ENCODE measurements at regions not wholly inside any gene's neighbourhood (a gene's known extent, or its start where the extent isn't known, plus 50 kb on each side); places are given as distances from the start of the nearest gene placed in this dataset.

GRCh38 chr1:226806988-226807387, 63.4 kb upstream of the PSEN2 start:
- H3K4me3 ChIP-seq (ENCODE audit: low read depth, low read length), result no peak overlapping the region
- DNase-seq (ENCODE audit: low read depth), result no peak
- TF ChIP-seq, protein P1, sequence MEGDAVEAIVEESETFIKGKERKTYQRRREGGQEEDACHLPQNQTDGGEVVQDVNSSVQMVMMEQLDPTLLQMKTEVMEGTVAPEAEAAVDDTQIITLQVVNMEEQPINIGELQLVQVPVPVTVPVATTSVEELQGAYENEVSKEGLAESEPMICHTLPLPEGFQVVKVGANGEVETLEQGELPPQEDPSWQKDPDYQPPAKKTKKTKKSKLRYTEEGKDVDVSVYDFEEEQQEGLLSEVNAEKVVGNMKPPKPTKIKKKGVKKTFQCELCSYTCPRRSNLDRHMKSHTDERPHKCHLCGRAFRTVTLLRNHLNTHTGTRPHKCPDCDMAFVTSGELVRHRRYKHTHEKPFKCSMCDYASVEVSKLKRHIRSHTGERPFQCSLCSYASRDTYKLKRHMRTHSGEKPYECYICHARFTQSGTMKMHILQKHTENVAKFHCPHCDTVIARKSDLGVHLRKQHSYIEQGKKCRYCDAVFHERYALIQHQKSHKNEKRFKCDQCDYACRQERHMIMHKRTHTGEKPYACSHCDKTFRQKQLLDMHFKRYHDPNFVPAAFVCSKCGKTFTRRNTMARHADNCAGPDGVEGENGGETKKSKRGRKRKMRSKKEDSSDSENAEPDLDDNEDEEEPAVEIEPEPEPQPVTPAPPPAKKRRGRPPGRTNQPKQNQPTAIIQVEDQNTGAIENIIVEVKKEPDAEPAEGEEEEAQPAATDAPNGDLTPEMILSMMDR (IDR thresholded peaks at IDR 0.05; ENCODE audit: insufficient read depth, low read length), result no peak

DNA sequence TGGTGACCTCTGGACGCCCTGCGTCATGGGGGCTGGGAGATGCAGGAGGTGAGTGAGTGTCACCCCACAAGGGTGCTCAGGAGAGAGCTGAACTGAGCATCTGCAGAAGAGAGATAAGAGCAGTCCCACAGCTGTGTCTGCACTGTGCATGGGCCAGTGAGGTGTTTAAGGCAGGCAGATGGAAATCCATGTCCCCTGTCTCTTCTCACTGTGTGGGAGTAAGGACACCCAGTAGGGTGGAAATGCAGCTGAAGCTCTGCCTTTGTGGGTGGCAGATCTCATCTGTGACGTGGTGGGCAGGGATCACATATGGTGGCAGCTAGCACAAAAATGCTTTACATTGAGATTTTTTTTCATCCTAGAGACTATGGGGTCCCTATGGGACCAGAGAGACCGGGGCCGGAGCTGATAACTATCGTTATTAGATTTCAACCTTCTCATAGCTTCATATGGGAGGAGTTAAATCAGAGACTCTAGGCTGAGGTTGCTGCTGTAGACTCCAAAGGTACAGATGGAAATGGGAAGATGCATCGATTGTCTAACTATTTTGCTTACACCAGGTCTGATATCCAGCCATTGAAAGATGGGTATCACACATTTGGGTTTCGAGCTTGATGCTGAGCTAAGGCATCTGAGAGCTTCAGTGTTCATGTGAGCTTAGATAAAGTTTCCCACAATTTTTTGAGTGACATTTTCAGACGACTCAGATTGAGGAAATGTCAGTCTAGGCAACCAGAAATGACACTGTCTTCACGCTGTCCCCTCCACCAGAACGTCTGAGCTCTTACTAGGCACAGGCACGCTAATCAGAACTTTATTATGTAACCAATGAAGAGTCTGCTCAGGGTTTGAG, 65.3 kb upstream of the PSEN2 start:
- DNase-seq (ENCODE audit: low read depth), result no peak
- TF ChIP-seq, protein P1 (IDR thresholded peaks at IDR 0.05; ENCODE audit: insufficient read depth, low read length), result no peak
- no peak overlapping the region for H3K4me3 ChIP-seq (ENCODE audit: low read depth, low read length)

DNA sequence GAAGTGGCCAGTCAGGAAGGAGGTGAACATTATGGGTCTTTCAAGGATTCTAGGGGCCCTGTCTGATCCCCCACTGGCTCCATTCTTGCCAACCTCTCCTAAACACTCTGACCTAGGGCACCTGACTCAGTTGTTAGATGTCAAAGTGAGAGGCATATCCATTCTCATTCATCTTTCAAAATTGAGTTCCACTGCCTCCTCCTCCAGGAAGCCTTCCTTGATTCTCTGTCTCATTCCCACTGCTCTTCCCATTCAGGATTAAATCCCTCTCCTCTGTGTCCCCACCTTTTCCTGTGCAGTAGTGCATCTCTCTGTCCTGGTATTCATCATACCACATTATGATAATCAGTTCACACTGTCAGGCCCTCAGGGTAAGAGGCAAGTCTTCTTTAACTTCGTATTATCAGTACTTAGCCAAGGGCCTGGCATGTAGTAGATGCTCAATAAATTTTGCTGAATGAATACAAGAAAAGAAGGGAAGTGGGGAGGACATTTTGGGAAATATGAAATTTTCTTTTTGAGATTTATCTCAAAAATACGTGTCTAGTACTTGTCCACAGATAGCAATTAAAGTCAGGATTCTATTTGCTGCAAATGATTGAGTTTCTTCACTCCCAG, 61.8 kb upstream of the ITPKB start:
- no peak for DNase-seq (ENCODE audit: low read depth)
- TF ChIP-seq, protein P1 (IDR thresholded peaks at IDR 0.05; ENCODE audit: insufficient read depth, low read length), result no peak
- no peak overlapping the region for H3K4me3 ChIP-seq (ENCODE audit: low read depth, low read length)

GRCh38 chr1:226799634-226800281, 60.7 kb upstream of the ITPKB start:
- TF ChIP-seq, protein P1 (IDR thresholded peaks at IDR 0.05; ENCODE audit: insufficient read depth, low read length), result no peak
- no peak overlapping the region for H3K4me3 ChIP-seq (ENCODE audit: low read depth, low read length)
- DNase-seq (ENCODE audit: low read depth), result no peak

- TF ChIP-seq, protein P1 (IDR thresholded peaks at IDR 0.05; ENCODE audit: insufficient read depth, low read length), result no peak
- no peak overlapping the region for H3K4me3 ChIP-seq (ENCODE audit: low read depth, low read length)
- no peak for DNase-seq (ENCODE audit: low read depth)
Observed at GRCh38 chr1:226798427-226799411, 59.6 kb upstream of the ITPKB start.

- no peak overlapping the region for H3K4me3 ChIP-seq (ENCODE audit: low read depth, low read length)
- DNase-seq (ENCODE audit: low read depth), result no peak
- TF ChIP-seq, protein P1 (IDR thresholded peaks at IDR 0.05; ENCODE audit: insufficient read depth, low read length), result no peak
Observed at GRCh38 chr1:226797151-226797550, 58.1 kb upstream of the ITPKB start.

Measured in fibroblast of the aortic adventitia (primary cell).